GM12874 (cell line): ENCODE measurements at regions not wholly inside any gene's neighbourhood (a gene's known extent, or its start where the extent isn't known, plus 50 kb on each side); places are given as distances from the start of the nearest gene placed in this dataset.

Experiments used
- CTCF ChIP-seq: IDR thresholded peaks from 2 replicates; pipeline ENCODE4 v1.5.1; 2011; ENCODE audit warnings: low read depth, mild to moderate bottlenecking, control low read depth, low read length, moderate library complexity; ENCODE audit not compliant: insufficient read depth

- TF ChIP-seq CTCF, result no peak
Observed at GRCh38 chr3:24740326-24740725, 245.7 kb upstream of the THRB start.

DNA sequence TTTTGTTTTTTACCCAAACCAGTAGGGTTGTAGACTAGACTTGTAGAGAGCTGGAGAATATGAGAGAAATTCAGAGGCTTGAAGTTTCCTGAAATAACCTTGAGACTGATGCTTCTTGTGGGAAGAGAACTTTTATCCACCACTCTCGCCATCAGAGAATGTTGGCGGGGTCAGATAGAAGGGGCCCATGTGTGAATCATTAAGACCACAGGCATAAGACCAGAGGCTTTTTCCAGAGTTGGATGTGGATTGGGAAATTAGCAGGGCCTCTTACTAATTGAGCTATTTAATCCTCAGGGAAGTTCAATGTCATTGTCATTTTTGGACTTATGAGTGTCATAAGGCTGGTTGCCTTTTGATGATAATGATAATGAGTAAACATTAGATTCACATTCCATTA, 246.9 kb upstream of the THRB start:
- no peak for TF ChIP-seq CTCF

- TF ChIP-seq CTCF, result no peak
Observed at GRCh38 chr3:24748520-24748919, 253.9 kb upstream of the THRB start.

DNA sequence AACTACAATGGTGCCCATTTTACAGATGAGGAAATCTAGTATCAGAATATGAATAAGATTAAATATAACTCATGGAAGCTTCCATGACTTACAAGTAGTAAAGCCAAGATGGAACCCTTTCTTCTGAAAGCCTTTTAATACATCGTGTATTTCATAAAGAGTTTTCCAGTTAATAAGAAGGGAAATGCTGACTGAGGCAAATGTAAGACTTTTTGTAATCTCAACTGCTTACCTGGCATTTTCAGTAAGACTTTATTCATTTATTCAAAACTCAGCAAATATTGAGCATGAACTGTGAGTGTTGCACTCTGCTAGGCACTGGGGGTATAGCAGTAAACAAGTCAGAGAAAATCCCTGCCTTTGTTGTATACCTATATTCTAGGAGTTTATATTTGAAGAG, 256.4 kb upstream of the THRB start:
- TF ChIP-seq CTCF, result no peak

DNA sequence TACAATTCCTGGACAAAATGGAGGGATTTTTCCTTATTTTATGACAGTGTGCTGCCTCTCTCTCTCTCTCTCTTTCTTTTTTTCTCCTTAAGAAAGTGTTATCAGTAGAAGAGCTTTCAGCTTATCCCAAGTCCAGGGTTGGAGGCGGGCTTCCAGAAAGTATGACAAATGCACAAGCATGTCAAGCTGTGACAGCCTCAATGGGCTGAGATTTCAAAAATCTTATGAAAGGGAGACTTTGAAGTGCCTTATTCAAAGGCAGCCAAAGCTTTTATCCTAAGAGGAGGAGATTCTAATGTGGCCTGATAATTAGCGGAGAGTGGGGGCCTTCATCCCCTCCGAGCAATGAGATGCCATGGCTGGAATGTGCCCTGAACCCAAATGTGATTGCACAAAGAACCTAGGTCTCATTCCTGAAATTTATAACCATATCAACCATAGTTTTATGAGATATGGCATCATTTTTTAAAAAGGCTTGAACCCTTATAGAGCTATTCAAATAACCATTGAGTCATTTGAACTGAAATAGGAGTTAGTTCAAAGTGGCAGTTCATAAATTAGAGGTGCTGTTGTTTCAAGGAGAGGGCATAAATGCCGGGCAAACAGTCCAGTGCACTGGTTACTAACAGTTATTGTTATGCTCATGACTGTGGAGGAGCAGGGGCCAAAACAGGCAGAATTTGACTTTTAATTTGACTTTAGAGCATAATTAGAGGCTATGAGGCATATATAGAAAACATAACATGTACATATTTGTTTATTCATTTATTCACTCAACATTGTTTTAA, 261.6 kb upstream of the THRB start:
- TF ChIP-seq CTCF, result no peak

- no peak for TF ChIP-seq CTCF
Observed at GRCh38 chr3:24763393-24763792, 268.7 kb upstream of the THRB start.

- TF ChIP-seq CTCF, result no peak
Observed at GRCh38 chr3:24764236-24764915, 269.7 kb upstream of the THRB start.
